Mammary epithelial cell (primary cell): ENCODE measurements at regions not wholly inside any gene's neighbourhood (a gene's known extent, or its start where the extent isn't known, plus 50 kb on each side); places are given as distances from the start of the nearest gene placed in this dataset.

Source experiments
- EZH2 ChIP-seq: IDR thresholded peaks from 2 replicates; pipeline ENCODE4 v1.6.1; 2012; ENCODE audit warnings: low read length, inconsistent platforms, borderline replicate concordance
- TF ChIP-seq, protein P1 (sequence below), 2 donors: IDR thresholded peaks in 1 of 2; conservative IDR thresholded peaks in 1 of 2; 2 replicates each; pipeline ENCODE4 v1.5.1; 2011 to 2012; ENCODE audit warnings: inconsistent platforms in 2 of 2, low read length in 2 of 2, mild to moderate bottlenecking in 2 of 2, control low read depth in 1 of 2, low read depth in 1 of 2; ENCODE audit not compliant: insufficient read depth in 1 of 2; ENCODE audit errors: extremely low read depth in 1 of 2

DNA sequence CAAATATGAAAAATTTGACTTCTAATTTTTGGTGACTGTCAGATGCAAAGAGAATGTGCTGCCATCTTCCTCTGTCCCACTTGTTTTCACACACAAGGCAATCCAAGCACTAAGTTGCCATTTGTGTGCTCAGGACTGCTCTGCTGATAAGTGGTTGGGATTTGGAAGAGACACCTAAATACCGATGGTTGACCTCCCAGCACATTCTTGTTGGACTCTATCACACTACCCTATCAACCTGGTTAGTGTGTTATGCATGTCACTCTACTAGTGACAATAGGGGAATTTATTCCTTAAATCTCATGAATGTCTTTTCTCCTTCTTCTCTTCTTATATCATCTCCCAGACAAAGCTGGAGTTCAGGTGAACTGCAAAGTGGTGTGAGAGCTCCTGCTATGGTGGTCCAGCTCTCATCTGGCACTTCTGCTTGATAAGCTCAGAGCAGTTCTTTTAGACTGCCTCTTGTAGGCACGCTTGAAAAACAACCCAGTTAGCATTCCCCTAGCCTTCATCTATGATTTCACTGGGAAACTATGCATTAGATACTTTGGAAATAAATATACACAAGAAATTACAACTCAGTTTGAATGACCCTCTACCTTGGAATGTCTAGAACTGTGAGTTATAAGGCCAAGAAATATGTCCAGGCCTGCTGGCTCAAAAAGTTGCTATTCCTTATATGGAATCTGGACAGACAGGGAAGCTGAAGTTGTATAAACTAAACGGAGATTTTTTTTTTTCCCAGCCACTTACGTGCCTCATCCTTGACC lies 404.8 kb downstream of the MEIS1 start:
- TF ChIP-seq, protein P1, sequence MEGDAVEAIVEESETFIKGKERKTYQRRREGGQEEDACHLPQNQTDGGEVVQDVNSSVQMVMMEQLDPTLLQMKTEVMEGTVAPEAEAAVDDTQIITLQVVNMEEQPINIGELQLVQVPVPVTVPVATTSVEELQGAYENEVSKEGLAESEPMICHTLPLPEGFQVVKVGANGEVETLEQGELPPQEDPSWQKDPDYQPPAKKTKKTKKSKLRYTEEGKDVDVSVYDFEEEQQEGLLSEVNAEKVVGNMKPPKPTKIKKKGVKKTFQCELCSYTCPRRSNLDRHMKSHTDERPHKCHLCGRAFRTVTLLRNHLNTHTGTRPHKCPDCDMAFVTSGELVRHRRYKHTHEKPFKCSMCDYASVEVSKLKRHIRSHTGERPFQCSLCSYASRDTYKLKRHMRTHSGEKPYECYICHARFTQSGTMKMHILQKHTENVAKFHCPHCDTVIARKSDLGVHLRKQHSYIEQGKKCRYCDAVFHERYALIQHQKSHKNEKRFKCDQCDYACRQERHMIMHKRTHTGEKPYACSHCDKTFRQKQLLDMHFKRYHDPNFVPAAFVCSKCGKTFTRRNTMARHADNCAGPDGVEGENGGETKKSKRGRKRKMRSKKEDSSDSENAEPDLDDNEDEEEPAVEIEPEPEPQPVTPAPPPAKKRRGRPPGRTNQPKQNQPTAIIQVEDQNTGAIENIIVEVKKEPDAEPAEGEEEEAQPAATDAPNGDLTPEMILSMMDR (conservative IDR thresholded peaks at IDR 0.05 in 1 of 2, IDR thresholded peaks at IDR 0.05 in 1 of 2; ENCODE audit: extremely low read depth in 1 of 2, insufficient read depth in 1 of 2, low read depth in 1 of 2, low read length in 2 of 2), result no peak
- TF ChIP-seq EZH2, result no peak
